Vagina (tissue), 2 donors: ENCODE measurements at regions not wholly inside any gene's neighbourhood (a gene's known extent, or its start where the extent isn't known, plus 50 kb on each side); places are given as distances from the start of the nearest gene placed in this dataset.

Experiments used
- DNase-seq, 2 donors: peaks; one replicate each; pipeline ENCODE4 v3.0.0-alpha.2; 2017; ENCODE audit errors: extremely low spot score in 2 of 2
- H3K27ac ChIP-seq: fragments of 200-600 bp; sonication (generic); one replicate; pipeline ENCODE4 v1.5.1; 2019
- H3K27me3 ChIP-seq: fragments of 200-600 bp; sonication (generic); one replicate; pipeline ENCODE4 v1.5.1; 2019
- H3K36me3 ChIP-seq, 2 donors: fragments of 200-600 bp; sonication (generic); one replicate each; pipeline ENCODE4 v1.5.1; 2017 to 2019
- H3K4me1 ChIP-seq: fragments of 200-600 bp; sonication (generic); one replicate; pipeline ENCODE4 v1.5.1; 2019
- H3K4me3 ChIP-seq, 2 donors: fragments of 200-600 bp; sonication (generic); 1 replicate in 1 of 2; 2 replicates in 1 of 2; pipeline ENCODE4 v1.5.1; 2016 to 2019
- H3K9me3 ChIP-seq: fragments of 200-600 bp; sonication (generic); one replicate; pipeline ENCODE4 v1.5.1; 2019
- CTCF ChIP-seq, 3 experiments: fragments of 450-650 bp in 2 of 3; fragments of 200-600 bp in 1 of 3; sonication (generic) in 1 of 3; IDR thresholded peaks; one replicate each; pipeline ENCODE4 v1.5.1; 2017 to 2019; ENCODE audit warnings: antibody characterized with exemption in 3 of 3, mild to moderate bottlenecking in 2 of 3, moderate library complexity in 2 of 3
- POLR2A ChIP-seq, 2 donors: fragments of 450-650 bp; IDR thresholded peaks; one replicate each; pipeline ENCODE4 v1.6.1; 2017; ENCODE audit warnings: antibody characterized with exemption in 2 of 2, mild to moderate bottlenecking in 2 of 2, moderate library complexity in 2 of 2
- POLR2AphosphoS5 ChIP-seq, 2 donors: sonication (generic); formaldehyde crosslinking; IDR thresholded peaks; one replicate each; pipeline ENCODE4 v1.9.0; 2017; ENCODE audit warnings: antibody characterized with exemption in 2 of 2, mild to moderate bottlenecking in 2 of 2, low read depth in 1 of 2; ENCODE audit not compliant: insufficient read depth in 1 of 2
- intact Hi-C: fragments of 100-400 bp; cut with DNase I; formaldehyde crosslinking; loops from one replicate; pipeline ENCODE4 v1.15.1; 2023

DNA sequence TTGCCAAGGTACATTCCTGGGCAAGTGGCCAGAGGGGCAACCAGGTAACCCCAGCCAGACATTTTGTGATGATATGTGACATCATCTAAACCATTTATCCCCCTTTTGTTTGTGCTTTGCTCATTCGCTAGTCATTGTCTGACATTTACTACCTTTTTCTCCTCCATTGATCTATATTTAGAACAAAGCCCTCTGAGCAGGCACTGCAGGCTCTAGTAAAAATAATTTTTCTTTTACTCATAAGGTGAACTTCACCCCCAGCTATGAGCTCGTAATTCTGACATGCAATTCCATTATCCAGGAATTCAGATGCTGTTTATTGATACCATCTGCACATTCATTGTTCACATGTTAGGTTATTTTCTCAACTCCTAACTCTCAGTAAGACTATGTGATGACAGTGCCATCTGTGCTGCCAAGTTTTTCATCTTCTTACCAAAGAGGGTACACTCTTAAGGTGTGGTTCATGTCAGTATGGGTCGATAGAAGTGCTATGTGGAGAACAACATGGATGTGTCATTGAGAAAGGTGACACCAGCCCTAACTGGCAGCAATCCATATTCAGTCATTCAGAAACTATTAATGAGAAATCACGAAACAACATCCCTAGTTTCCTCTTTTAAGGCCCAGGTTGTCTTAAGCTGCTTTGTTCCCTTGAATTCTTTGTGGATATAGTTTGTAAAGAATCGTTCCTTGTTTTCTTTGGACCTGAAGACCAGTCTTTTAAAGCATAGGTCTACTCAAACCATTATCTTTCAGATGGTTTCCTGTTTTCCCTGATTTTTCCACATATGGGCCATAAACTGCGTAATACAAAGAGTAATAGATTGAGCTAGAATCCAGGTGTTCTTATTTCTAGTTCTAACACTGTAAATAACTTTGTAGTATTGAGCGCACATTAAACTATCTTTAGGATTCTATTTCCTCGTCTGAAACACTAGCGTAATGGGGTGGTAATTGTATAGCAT, 978.1 kb upstream of the CDH2 start:
- Histone ChIP-seq H3K9me3 (no peaks in the 10 kb centered on the region), H3K27me3 (no peaks in the 10 kb centered on the region), H3K36me3 (no peaks in the 10 kb centered on the region), H3K27ac (no peak overlapping the region), H3K4me1 (no peaks in the 10 kb centered on the region), H3K4me3 (no peak overlapping the region)
- no peak for DNase-seq
- TF ChIP-seq POLR2AphosphoS5 (IDR thresholded peaks at IDR 0.05; ENCODE audit: insufficient read depth in 1 of 2, low read depth in 1 of 2) = no peak
- no peak for TF ChIP-seq POLR2A (IDR thresholded peaks at IDR 0.05)
- TF ChIP-seq CTCF (IDR thresholded peaks at IDR 0.05) = no peak
- intact Hi-C loops = no loop called here

- Histone ChIP-seq H3K27ac (no peak overlapping the region), H3K4me1 (no peaks in the 10 kb centered on the region), H3K27me3 (no peaks in the 10 kb centered on the region), H3K36me3 (no peaks in the 10 kb centered on the region), H3K9me3 (no peaks in the 10 kb centered on the region), H3K4me3 (no peak overlapping the region)
- intact Hi-C loops = no loop called here
- TF ChIP-seq POLR2A (IDR thresholded peaks at IDR 0.05) (no peak), CTCF (IDR thresholded peaks at IDR 0.05) (no peak), POLR2AphosphoS5 (IDR thresholded peaks at IDR 0.05; ENCODE audit: insufficient read depth in 1 of 2, low read depth in 1 of 2) (no peak)
- DNase-seq = no peak
Measured at GRCh38 chr18:29154196-29154757, 977.3 kb upstream of the CDH2 start.

DNA sequence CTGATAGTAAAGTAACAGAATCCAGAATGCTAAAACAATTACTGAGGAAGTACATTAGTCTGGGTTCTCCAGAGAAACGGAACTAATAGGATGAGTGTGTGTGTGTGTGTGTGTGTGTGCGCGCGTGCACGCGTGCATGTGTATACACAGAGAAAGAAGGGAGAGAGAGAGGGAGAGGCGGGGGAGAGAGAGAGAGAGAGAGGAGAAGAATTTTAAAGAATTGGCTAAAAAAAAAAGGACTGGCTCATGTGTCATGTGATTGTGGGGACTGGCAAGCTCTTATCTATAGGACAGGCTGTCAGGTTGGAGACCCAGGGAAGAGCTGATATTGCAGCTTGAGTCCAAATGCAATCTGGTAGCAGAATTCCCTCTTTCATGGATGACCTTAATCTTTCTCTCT, 976.2 kb upstream of the CDH2 start:
- Histone ChIP-seq H3K27ac (no peak overlapping the region), H3K4me3 (no peak overlapping the region), H3K9me3 (no peaks in the 10 kb centered on the region), H3K4me1 (no peaks in the 10 kb centered on the region), H3K36me3 (no peaks in the 10 kb centered on the region), H3K27me3 (no peaks in the 10 kb centered on the region)
- no peak for TF ChIP-seq POLR2AphosphoS5 (IDR thresholded peaks at IDR 0.05; ENCODE audit: insufficient read depth in 1 of 2, low read depth in 1 of 2)
- no peak for TF ChIP-seq POLR2A (IDR thresholded peaks at IDR 0.05)
- TF ChIP-seq CTCF (IDR thresholded peaks at IDR 0.05) = no peak
- no peak for DNase-seq
- intact Hi-C loops = no loop called here

GRCh38 chr18:29147944-29148343, 971.0 kb upstream of the CDH2 start:
- Histone ChIP-seq H3K27ac (no peak overlapping the region), H3K9me3 (no peaks in the 10 kb centered on the region), H3K36me3 (no peaks in the 10 kb centered on the region), H3K27me3 (no peaks in the 10 kb centered on the region), H3K4me3 (no peak overlapping the region), H3K4me1 (no peaks in the 10 kb centered on the region)
- no peak for DNase-seq
- TF ChIP-seq POLR2A (IDR thresholded peaks at IDR 0.05) (no peak), CTCF (IDR thresholded peaks at IDR 0.05) (no peak), POLR2AphosphoS5 (IDR thresholded peaks at IDR 0.05; ENCODE audit: insufficient read depth in 1 of 2, low read depth in 1 of 2) (no peak)
- intact Hi-C loops = no loop called here

GRCh38 chr18:29146068-29146467, 969.1 kb upstream of the CDH2 start:
- Histone ChIP-seq H3K9me3 (no peaks in the 10 kb centered on the region), H3K27ac (no peak overlapping the region), H3K4me3 (no peak overlapping the region), H3K4me1 (no peaks in the 10 kb centered on the region), H3K36me3 (no peaks in the 10 kb centered on the region), H3K27me3 (no peaks in the 10 kb centered on the region)
- TF ChIP-seq CTCF (IDR thresholded peaks at IDR 0.05) (no peak), POLR2AphosphoS5 (IDR thresholded peaks at IDR 0.05; ENCODE audit: insufficient read depth in 1 of 2, low read depth in 1 of 2) (no peak), POLR2A (IDR thresholded peaks at IDR 0.05) (no peak)
- DNase-seq = no peak
- intact Hi-C loops = no loop called here
